SK-N-SH (cell line): ENCODE measurements at regions not wholly inside any gene's neighbourhood (a gene's known extent, or its start where the extent isn't known, plus 50 kb on each side); places are given as distances from the start of the nearest gene placed in this dataset.

Experiments
- FOXM1 ChIP-seq: IDR thresholded peaks from 2 replicates; pipeline ENCODE4 v1.4.0; 2012; ENCODE audit warnings: low read depth, mild to moderate bottlenecking
- MXI1 ChIP-seq: IDR thresholded peaks from 2 replicates; pipeline ENCODE4 v1.6.1; 2012; ENCODE audit warnings: mild to moderate bottlenecking, low read depth, low read length, improper control_type of control experiment
- POLR2AphosphoS5 ChIP-seq: IDR thresholded peaks from 2 replicates; pipeline ENCODE4 v1.6.1; 2012; ENCODE audit warnings: low read depth, low read length
- RXRA ChIP-seq: IDR thresholded peaks from 2 replicates; pipeline ENCODE4 v1.4.0; 2012; ENCODE audit warnings: low read depth, mild to moderate bottlenecking, borderline replicate concordance
- YY1 ChIP-seq: IDR thresholded peaks from 2 replicates; pipeline ENCODE4 v1.4.0; 2012; ENCODE audit warnings: low read depth, mild to moderate bottlenecking
- TF ChIP-seq, protein P1 (sequence below): IDR thresholded peaks from 2 replicates; pipeline ENCODE4 v1.6.1; 2012; ENCODE audit warnings: mild to moderate bottlenecking, low read depth, low read length, moderate library complexity
- TF ChIP-seq, protein P2 (sequence below): fragments of 200-600 bp; sonication (generic); IDR thresholded peaks from 2 replicates; pipeline ENCODE4 v1.6.1; 2017; ENCODE audit warnings: antibody characterized with exemption, mild to moderate bottlenecking, moderate library complexity

DNA sequence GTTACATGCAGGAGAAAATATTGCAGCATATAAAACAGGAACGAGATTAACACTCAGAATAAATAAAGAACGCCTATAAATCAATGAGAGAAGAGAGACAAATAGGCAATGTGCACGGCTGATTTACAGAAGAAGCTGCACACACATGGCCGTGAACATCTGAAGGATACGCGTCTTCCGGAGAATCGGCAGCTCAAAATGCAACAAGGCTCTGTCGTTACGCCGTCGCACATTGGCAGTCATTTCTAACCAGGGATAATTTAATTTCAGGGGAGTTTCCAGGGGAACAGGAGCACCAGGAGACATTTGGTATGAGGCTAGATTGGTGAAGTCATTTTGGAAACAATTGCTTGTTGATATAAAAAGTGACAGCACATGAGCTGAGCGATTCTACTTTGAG lies 745.2 kb downstream of the BRD1 start:
- TF ChIP-seq RXRA (no peak), POLR2AphosphoS5 (no peak), YY1 (no peak), MXI1 (no peak), FOXM1 (no peak)
- TF ChIP-seq, protein P1, sequence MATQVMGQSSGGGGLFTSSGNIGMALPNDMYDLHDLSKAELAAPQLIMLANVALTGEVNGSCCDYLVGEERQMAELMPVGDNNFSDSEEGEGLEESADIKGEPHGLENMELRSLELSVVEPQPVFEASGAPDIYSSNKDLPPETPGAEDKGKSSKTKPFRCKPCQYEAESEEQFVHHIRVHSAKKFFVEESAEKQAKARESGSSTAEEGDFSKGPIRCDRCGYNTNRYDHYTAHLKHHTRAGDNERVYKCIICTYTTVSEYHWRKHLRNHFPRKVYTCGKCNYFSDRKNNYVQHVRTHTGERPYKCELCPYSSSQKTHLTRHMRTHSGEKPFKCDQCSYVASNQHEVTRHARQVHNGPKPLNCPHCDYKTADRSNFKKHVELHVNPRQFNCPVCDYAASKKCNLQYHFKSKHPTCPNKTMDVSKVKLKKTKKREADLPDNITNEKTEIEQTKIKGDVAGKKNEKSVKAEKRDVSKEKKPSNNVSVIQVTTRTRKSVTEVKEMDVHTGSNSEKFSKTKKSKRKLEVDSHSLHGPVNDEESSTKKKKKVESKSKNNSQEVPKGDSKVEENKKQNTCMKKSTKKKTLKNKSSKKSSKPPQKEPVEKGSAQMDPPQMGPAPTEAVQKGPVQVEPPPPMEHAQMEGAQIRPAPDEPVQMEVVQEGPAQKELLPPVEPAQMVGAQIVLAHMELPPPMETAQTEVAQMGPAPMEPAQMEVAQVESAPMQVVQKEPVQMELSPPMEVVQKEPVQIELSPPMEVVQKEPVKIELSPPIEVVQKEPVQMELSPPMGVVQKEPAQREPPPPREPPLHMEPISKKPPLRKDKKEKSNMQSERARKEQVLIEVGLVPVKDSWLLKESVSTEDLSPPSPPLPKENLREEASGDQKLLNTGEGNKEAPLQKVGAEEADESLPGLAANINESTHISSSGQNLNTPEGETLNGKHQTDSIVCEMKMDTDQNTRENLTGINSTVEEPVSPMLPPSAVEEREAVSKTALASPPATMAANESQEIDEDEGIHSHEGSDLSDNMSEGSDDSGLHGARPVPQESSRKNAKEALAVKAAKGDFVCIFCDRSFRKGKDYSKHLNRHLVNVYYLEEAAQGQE = no peak
- TF ChIP-seq, protein P2, sequence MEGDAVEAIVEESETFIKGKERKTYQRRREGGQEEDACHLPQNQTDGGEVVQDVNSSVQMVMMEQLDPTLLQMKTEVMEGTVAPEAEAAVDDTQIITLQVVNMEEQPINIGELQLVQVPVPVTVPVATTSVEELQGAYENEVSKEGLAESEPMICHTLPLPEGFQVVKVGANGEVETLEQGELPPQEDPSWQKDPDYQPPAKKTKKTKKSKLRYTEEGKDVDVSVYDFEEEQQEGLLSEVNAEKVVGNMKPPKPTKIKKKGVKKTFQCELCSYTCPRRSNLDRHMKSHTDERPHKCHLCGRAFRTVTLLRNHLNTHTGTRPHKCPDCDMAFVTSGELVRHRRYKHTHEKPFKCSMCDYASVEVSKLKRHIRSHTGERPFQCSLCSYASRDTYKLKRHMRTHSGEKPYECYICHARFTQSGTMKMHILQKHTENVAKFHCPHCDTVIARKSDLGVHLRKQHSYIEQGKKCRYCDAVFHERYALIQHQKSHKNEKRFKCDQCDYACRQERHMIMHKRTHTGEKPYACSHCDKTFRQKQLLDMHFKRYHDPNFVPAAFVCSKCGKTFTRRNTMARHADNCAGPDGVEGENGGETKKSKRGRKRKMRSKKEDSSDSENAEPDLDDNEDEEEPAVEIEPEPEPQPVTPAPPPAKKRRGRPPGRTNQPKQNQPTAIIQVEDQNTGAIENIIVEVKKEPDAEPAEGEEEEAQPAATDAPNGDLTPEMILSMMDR = no peak
